ENCODE measurements at regions not wholly inside any gene's neighbourhood (a gene's known extent, or its start where the extent isn't known, plus 50 kb on each side); places are given as distances from the start of the nearest gene placed in this dataset.
A peak's percentile ranks its signal among the peaks of the same experiment; 100 is the strongest.

- Mint-ChIP-seq H3K27me3 (peaks cover 14% of the 10 kb centered on the region), H3K4me3 (ENCODE audit: low read depth) (no peak overlapping the region), H3K36me3 (ENCODE audit: insufficient read depth) (no peaks in the 10 kb centered on the region), H3K9me3 (ENCODE audit: low read depth) (no peaks in the 10 kb centered on the region), H3K27ac (no peak overlapping the region), H3K4me1 (ENCODE audit: low read depth) (no peaks in the 10 kb centered on the region)
- DNase-seq (ENCODE audit: low spot score, unreplicated experiment): no peak
- peak; percentile 33 for TF ChIP-seq CTCF (IDR thresholded peaks at IDR 0.05; ENCODE audit: unreplicated experiment)
These were observed 189.6 kb upstream of the INHBA start for GRCh38 chr7:41892356-41893100.

GRCh38 chr7:41891950-41892349 is 189.1 kb upstream of the INHBA start:
- no peak for TF ChIP-seq CTCF (IDR thresholded peaks at IDR 0.05; ENCODE audit: unreplicated experiment)
- no peaks in the 10 kb centered on the region for H3K4me1 Mint-ChIP-seq (ENCODE audit: low read depth)
- no peaks in the 10 kb centered on the region for H3K36me3 Mint-ChIP-seq (ENCODE audit: insufficient read depth)
- DNase-seq (ENCODE audit: low spot score, unreplicated experiment): no peak
- H3K27me3 Mint-ChIP-seq: peaks cover 15% of the 10 kb centered on the region
- no peak overlapping the region for H3K27ac Mint-ChIP-seq
- H3K9me3 Mint-ChIP-seq (ENCODE audit: low read depth): no peaks in the 10 kb centered on the region
- no peak overlapping the region for H3K4me3 Mint-ChIP-seq (ENCODE audit: low read depth)

GRCh38 chr7:41890631-41891274 is 187.9 kb upstream of the INHBA start:
- Mint-ChIP-seq H3K27me3 (peaks cover 15% of the 10 kb centered on the region), H3K36me3 (ENCODE audit: insufficient read depth) (no peaks in the 10 kb centered on the region), H3K9me3 (ENCODE audit: low read depth) (no peaks in the 10 kb centered on the region), H3K27ac (no peak overlapping the region), H3K4me1 (ENCODE audit: low read depth) (no peaks in the 10 kb centered on the region), H3K4me3 (ENCODE audit: low read depth) (no peak overlapping the region)
- no peak for DNase-seq (ENCODE audit: low spot score, unreplicated experiment)
- no peak for TF ChIP-seq CTCF (IDR thresholded peaks at IDR 0.05; ENCODE audit: unreplicated experiment)

GRCh38 chr7:41889472-41889871 is 186.6 kb upstream of the INHBA start:
- Mint-ChIP-seq H3K4me1 (ENCODE audit: low read depth) (no peaks in the 10 kb centered on the region), H3K27me3 (peaks cover 19% of the 10 kb centered on the region), H3K4me3 (ENCODE audit: low read depth) (no peak overlapping the region), H3K27ac (no peak overlapping the region), H3K36me3 (ENCODE audit: insufficient read depth) (no peaks in the 10 kb centered on the region), H3K9me3 (ENCODE audit: low read depth) (no peaks in the 10 kb centered on the region)
- no peak for DNase-seq (ENCODE audit: low spot score, unreplicated experiment)
- no peak for TF ChIP-seq CTCF (IDR thresholded peaks at IDR 0.05; ENCODE audit: unreplicated experiment)

- DNase-seq (ENCODE audit: low spot score, unreplicated experiment): no peak
- Mint-ChIP-seq H3K27ac (no peak overlapping the region), H3K36me3 (ENCODE audit: insufficient read depth) (no peaks in the 10 kb centered on the region), H3K4me1 (ENCODE audit: low read depth) (no peaks in the 10 kb centered on the region), H3K4me3 (ENCODE audit: low read depth) (no peak overlapping the region), H3K27me3 (peaks cover 19% of the 10 kb centered on the region), H3K9me3 (ENCODE audit: low read depth) (no peaks in the 10 kb centered on the region)
- TF ChIP-seq CTCF (IDR thresholded peaks at IDR 0.05; ENCODE audit: unreplicated experiment): no peak
These were observed 186.2 kb upstream of the INHBA start for GRCh38 chr7:41889040-41889439.

Measured in progenitor cell of endocrine pancreas (in vitro differentiated cells).